Neuron (in vitro differentiated cells): ENCODE measurements at regions not wholly inside any gene's neighbourhood (a gene's known extent, or its start where the extent isn't known, plus 50 kb on each side); places are given as distances from the start of the nearest gene placed in this dataset.

Source experiments
- H2AFZ ChIP-seq: one replicate; pipeline ENCODE4 v1.6.1; 2013; ENCODE audit warnings: low read depth, mild to moderate bottlenecking, inconsistent platforms, low read length, moderate library complexity
- H3K27me3 ChIP-seq: one replicate; pipeline ENCODE4 v1.6.1; 2013; ENCODE audit warnings: low read length; ENCODE audit not compliant: insufficient read depth
- H3K36me3 ChIP-seq: one replicate; pipeline ENCODE4 v1.6.1; 2013; ENCODE audit warnings: low read length; ENCODE audit not compliant: insufficient read depth
- H3K4me1 ChIP-seq: one replicate; pipeline ENCODE4 v1.6.1; 2013; ENCODE audit warnings: low read length; ENCODE audit not compliant: insufficient read depth
- H3K4me3 ChIP-seq: 2 replicates; pipeline ENCODE4 v1.5.1; 2013; ENCODE audit warnings: mild to moderate bottlenecking, low read length, moderate library complexity
- H3K9me3 ChIP-seq: one replicate; pipeline ENCODE4 v1.6.1; 2013; ENCODE audit warnings: low read length

- Histone ChIP-seq H2AFZ (no peak overlapping the region), H3K36me3 (no peaks in the 10 kb centered on the region), H3K4me3 (no peak overlapping the region), H3K9me3 (no peaks in the 10 kb centered on the region), H3K27me3 (no peaks in the 10 kb centered on the region), H3K4me1 (peaks cover 19% of the 10 kb centered on the region)
Observed at GRCh38 chr21:43354026-43354420, 72.9 kb downstream of the SIK1 start.

DNA sequence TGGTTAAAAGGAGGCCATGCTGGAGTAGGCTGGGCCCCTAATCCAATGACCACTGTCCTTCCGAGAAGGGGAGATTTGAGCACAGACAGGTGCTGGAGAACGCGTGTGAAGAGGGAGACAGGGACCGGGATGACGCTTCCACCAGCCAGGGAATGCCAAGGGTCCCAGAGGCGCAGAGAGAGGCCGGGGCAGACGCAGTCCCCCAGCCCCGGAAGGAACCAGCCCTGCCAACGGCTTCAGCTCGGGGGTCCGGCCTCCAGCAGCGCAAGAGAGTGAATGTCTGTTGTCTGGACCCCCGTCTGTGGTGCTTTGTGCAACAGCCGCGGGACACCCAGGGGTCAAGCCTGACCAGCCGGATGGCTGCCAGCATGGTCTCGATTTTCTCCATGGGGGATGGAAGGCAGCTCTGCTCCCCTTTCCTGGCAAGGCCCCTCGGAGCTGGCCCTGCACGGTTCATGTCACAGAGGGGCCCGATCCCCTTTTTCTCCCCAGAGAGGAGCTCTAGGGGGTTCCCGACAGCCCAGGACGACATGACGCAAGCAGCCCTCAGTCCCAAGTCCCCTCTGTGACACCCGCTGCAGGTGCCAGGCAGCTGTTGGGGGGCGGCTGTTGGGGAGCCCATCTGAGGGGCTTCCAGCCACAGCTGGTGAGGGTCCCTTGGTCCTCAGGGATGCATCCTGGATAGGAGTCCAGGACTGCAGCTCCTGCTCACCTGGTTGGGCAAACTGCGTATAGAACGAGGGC, 73.5 kb downstream of the SIK1 start:
- Histone ChIP-seq H3K4me3 (no peak overlapping the region), H2AFZ (no peak overlapping the region), H3K9me3 (no peaks in the 10 kb centered on the region), H3K27me3 (no peaks in the 10 kb centered on the region), H3K4me1 (peaks cover 19% of the 10 kb centered on the region), H3K36me3 (no peaks in the 10 kb centered on the region)

- H3K9me3 ChIP-seq: no peaks in the 10 kb centered on the region
- H3K4me1 ChIP-seq: peaks cover 19% of the 10 kb centered on the region
- H3K4me3 ChIP-seq: no peak overlapping the region
- no peak overlapping the region for H2AFZ ChIP-seq
- no peaks in the 10 kb centered on the region for H3K27me3 ChIP-seq
- H3K36me3 ChIP-seq: no peaks in the 10 kb centered on the region
Observed at GRCh38 chr21:43352568-43353281, 74.2 kb downstream of the SIK1 start.

DNA sequence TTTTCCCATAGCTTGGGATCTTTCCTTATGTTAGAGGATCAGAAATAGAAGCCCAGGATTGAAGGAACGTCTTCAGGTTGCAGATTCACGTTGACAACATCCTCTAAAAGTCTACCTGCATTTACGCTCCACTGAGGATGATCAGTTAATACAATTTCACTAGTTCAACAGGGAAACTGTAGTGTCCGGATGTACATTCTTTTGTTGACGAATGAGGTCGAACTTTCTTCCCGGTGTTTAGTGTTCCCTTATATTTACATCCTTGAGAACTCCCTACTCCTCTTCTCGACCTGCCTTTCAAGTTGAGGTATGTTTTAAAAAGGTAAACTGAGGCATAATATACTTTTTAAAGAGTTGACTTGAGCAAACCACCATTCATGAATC, 74.8 kb downstream of the SIK1 start:
- H3K9me3 ChIP-seq: no peaks in the 10 kb centered on the region
- H2AFZ ChIP-seq: no peak overlapping the region
- H3K4me1 ChIP-seq: peaks cover 19% of the 10 kb centered on the region
- no peaks in the 10 kb centered on the region for H3K36me3 ChIP-seq
- no peak overlapping the region for H3K4me3 ChIP-seq
- H3K27me3 ChIP-seq: no peaks in the 10 kb centered on the region

GRCh38 chr21:43351501-43352153, 75.3 kb downstream of the SIK1 start:
- Histone ChIP-seq H3K4me1 (peaks cover 19% of the 10 kb centered on the region), H3K9me3 (no peaks in the 10 kb centered on the region), H3K4me3 (no peak overlapping the region), H3K27me3 (no peaks in the 10 kb centered on the region), H2AFZ (no peak overlapping the region), H3K36me3 (no peaks in the 10 kb centered on the region)

DNA sequence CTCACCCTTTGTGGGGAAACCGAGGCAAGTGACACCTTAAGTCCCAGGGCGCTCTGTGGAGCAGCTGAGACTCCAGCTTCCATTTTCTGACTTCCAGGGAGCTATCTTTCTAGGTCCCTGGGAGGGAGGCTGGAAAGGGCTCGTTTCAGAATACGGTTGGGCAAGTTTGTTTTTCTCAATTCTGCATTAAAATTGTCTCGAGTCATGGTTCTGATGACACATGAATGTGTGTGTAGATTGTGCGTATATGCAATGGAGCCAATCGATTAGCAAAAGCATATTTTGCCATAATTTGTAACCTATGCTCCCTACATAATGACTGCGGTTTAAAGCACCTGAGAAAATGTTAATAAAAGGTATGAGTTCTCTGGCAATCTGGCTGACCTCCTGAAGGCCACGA, 77.3 kb downstream of the SIK1 start:
- no peak overlapping the region for H2AFZ ChIP-seq
- no peaks in the 10 kb centered on the region for H3K27me3 ChIP-seq
- H3K4me3 ChIP-seq: no peak overlapping the region
- H3K4me1 ChIP-seq: peaks cover 4% of the 10 kb centered on the region
- no peaks in the 10 kb centered on the region for H3K36me3 ChIP-seq
- H3K9me3 ChIP-seq: no peaks in the 10 kb centered on the region

DNA sequence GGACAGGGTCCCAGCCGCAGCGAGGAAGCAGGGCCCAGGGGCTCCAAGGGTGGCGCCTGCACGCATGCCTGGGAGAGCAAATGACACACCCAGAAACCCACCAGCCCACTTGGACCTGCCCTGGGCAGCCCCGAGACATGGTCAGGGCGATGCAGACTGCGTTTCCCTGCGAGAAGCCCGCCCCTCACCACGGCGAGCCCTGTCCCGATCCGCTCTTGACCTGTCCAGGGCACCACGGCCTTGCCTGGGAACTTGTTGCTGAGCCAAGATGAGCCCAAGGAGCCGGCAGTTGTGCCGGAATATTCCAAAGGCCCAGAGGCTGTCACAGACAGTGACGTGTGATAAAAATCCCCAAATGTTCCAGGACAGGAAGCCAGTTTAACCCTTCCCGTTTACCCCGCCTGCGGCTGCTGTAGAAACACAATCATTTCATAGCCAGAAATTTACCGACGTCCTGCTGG, 78.1 kb downstream of the SIK1 start:
- Histone ChIP-seq H3K4me3 (no peak overlapping the region), H3K36me3 (no peaks in the 10 kb centered on the region), H2AFZ (no peak overlapping the region), H3K27me3 (no peaks in the 10 kb centered on the region), H3K9me3 (no peaks in the 10 kb centered on the region), H3K4me1 (no peaks in the 10 kb centered on the region)

GRCh38 chr21:43348170-43348766, 78.7 kb downstream of the SIK1 start:
- no peaks in the 10 kb centered on the region for H3K27me3 ChIP-seq
- H2AFZ ChIP-seq: no peak overlapping the region
- no peak overlapping the region for H3K4me3 ChIP-seq
- no peaks in the 10 kb centered on the region for H3K9me3 ChIP-seq
- H3K36me3 ChIP-seq: no peaks in the 10 kb centered on the region
- H3K4me1 ChIP-seq: peaks cover 2% of the 10 kb centered on the region

- Histone ChIP-seq H2AFZ (no peak overlapping the region), H3K36me3 (no peaks in the 10 kb centered on the region), H3K9me3 (no peaks in the 10 kb centered on the region), H3K27me3 (no peaks in the 10 kb centered on the region), H3K4me1 (peaks cover 6% of the 10 kb centered on the region), H3K4me3 (no peak overlapping the region)
Observed at GRCh38 chr21:43347461-43348169, 79.3 kb downstream of the SIK1 start.

DNA sequence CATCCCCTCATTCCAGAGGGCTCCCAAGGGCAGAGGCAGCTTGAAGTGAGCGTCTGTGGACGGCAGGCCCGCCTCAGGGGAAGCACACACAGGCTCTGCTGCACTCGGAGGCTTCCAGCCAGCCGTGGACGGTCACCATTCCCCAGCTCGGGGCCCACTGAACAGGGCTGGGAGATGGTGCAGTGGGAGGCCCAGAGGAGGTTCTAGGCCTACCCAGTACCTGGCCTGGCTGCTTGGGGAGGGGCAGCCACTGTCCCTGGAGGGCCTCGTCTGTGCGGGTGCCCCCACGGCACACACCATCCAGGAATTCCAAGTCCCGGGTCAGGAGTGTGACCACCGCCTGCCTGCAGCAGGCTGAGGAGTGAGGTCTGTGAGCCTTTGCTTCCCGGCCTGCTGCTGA, 80.4 kb downstream of the SIK1 start:
- H3K4me1 ChIP-seq: peaks cover 6% of the 10 kb centered on the region
- H3K4me3 ChIP-seq: no peak overlapping the region
- no peak overlapping the region for H2AFZ ChIP-seq
- H3K9me3 ChIP-seq: no peaks in the 10 kb centered on the region
- H3K27me3 ChIP-seq: no peaks in the 10 kb centered on the region
- H3K36me3 ChIP-seq: no peaks in the 10 kb centered on the region

GRCh38 chr21:43345746-43346409, 81.1 kb downstream of the SIK1 start:
- Histone ChIP-seq H3K4me3 (no peak overlapping the region), H3K4me1 (peaks cover 7% of the 10 kb centered on the region), H3K36me3 (no peaks in the 10 kb centered on the region), H3K27me3 (no peaks in the 10 kb centered on the region), H2AFZ (no peak overlapping the region), H3K9me3 (no peaks in the 10 kb centered on the region)

DNA sequence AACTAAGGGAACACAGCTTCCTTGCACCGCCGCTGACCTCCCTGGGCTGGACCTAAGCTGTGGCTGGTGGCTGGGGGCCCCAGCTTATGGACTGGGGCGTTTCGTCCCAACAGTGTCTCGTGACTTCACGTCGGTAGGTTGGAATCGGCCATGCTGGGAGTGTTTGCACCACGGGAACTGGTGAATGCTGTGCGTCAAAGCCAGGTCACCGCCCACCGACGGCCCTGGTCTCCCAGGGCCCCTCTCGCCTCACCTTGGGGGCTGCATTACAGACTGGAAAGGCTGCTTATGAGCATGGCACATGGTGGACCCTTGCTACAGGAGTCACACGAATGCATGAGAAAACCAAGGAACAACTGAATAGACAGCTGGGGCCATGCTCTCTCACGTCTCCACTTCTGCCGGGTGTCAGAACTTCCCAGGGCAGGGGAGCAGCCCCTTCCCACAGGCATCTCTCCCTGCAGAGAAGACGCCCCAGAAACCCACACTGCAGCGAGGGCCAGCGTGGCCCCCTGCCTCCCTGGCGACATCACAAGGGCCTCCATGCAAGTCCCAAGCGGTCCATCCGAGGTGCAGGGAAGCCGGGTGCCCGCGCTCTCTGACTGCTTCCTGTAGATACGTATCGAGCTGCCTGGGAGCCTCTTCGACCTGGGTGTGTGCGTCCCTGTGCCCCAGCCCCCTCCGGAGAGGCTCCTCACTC, 81.7 kb downstream of the SIK1 start:
- no peaks in the 10 kb centered on the region for H3K36me3 ChIP-seq
- no peak overlapping the region for H3K4me3 ChIP-seq
- H3K27me3 ChIP-seq: no peaks in the 10 kb centered on the region
- no peaks in the 10 kb centered on the region for H3K9me3 ChIP-seq
- no peak overlapping the region for H2AFZ ChIP-seq
- peaks cover 10% of the 10 kb centered on the region for H3K4me1 ChIP-seq
